HEK293 (cell line): ENCODE measurements at regions not wholly inside any gene's neighbourhood (a gene's known extent, or its start where the extent isn't known, plus 50 kb on each side); places are given as distances from the start of the nearest gene placed in this dataset.

ENCODE experiments used
- EGR2 ChIP-seq: fragments of 450-650 bp; formaldehyde crosslinking; IDR thresholded peaks from 2 replicates; pipeline ENCODE4 v1.5.1; 2016; ENCODE audit warnings: low read depth, missing biosample characterization, missing genetic modification characterization
- KLF1 ChIP-seq: fragments of 450-650 bp; formaldehyde crosslinking; IDR thresholded peaks from 2 replicates; pipeline ENCODE4 v1.5.1; 2016; ENCODE audit warnings: missing biosample characterization, missing genetic modification characterization
- REPIN1 ChIP-seq: fragments of 450-650 bp; formaldehyde crosslinking; IDR thresholded peaks from 2 replicates; pipeline ENCODE4 v1.5.1; 2017; ENCODE audit warnings: missing biosample characterization, missing genetic modification characterization, low read depth
- ZFP37 ChIP-seq: fragments of 450-650 bp; formaldehyde crosslinking; IDR thresholded peaks from 2 replicates; pipeline ENCODE4 v1.5.1; 2016; ENCODE audit warnings: missing biosample characterization, missing genetic modification characterization
- ZNF132 ChIP-seq: fragments of 450-650 bp; formaldehyde crosslinking; IDR thresholded peaks from 2 replicates; pipeline ENCODE4 v1.5.1; 2017; ENCODE audit warnings: missing biosample characterization, missing genetic modification characterization, borderline replicate concordance
- ZNF19 ChIP-seq: fragments of 450-650 bp; formaldehyde crosslinking; IDR thresholded peaks from 2 replicates; pipeline ENCODE4; 2016; ENCODE audit warnings: missing biosample characterization, missing genetic modification characterization, low read depth
- ZNF426 ChIP-seq: fragments of 450-650 bp; formaldehyde crosslinking; IDR thresholded peaks from 2 replicates; pipeline ENCODE4 v1.5.1; 2017; ENCODE audit warnings: missing biosample characterization, missing genetic modification characterization, mild to moderate bottlenecking, inconsistent platforms, moderate library complexity
- ZNF530 ChIP-seq: fragments of 450-650 bp; formaldehyde crosslinking; IDR thresholded peaks from 2 replicates; pipeline ENCODE4 v1.5.1; 2016; ENCODE audit warnings: low read depth, missing biosample characterization, missing genetic modification characterization
- ZNF558 ChIP-seq: fragments of 450-650 bp; formaldehyde crosslinking; IDR thresholded peaks from 2 replicates; pipeline ENCODE4 v1.5.1; 2016; ENCODE audit warnings: missing biosample characterization, missing genetic modification characterization
- ZNF561 ChIP-seq: fragments of 450-650 bp; IDR thresholded peaks from 2 replicates; pipeline ENCODE4 v1.5.1; 2018; ENCODE audit warnings: missing biosample characterization, missing genetic modification characterization, borderline replicate concordance
- ZNF626 ChIP-seq: fragments of 450-650 bp; sonication (Bioruptor Pico); formaldehyde crosslinking; IDR thresholded peaks from 2 replicates; pipeline ENCODE4 v1.5.1; 2018; ENCODE audit warnings: missing biosample characterization, missing genetic modification characterization, inconsistent platforms
- ZNF785 ChIP-seq: fragments of 450-650 bp; formaldehyde crosslinking; IDR thresholded peaks from 2 replicates; pipeline ENCODE4 v1.5.1; 2016; ENCODE audit warnings: missing biosample characterization, missing genetic modification characterization
- ZNF837 ChIP-seq: fragments of 450-650 bp; formaldehyde crosslinking; IDR thresholded peaks from 2 replicates; pipeline ENCODE4 v1.5.1; 2016; ENCODE audit warnings: missing biosample characterization, missing genetic modification characterization
- ZNF843 ChIP-seq: fragments of 450-650 bp; formaldehyde crosslinking; IDR thresholded peaks from 2 replicates; pipeline ENCODE4 v1.5.1; 2016; ENCODE audit warnings: missing biosample characterization, missing genetic modification characterization
- ZSCAN23 ChIP-seq: fragments of 450-650 bp; formaldehyde crosslinking; IDR thresholded peaks from 2 replicates; pipeline ENCODE4 v1.5.1; 2016; ENCODE audit warnings: missing biosample characterization, missing genetic modification characterization
- TF ChIP-seq, protein P1 (sequence below): fragments of 450-650 bp; formaldehyde crosslinking; IDR thresholded peaks from 2 replicates; pipeline ENCODE4 v1.5.1; 2016; ENCODE audit warnings: missing biosample characterization, missing genetic modification characterization
- TF ChIP-seq, protein P2 (sequence below): fragments of 450-650 bp; formaldehyde crosslinking; IDR thresholded peaks from 2 replicates; pipeline ENCODE4 v1.5.1; 2016; ENCODE audit warnings: missing biosample characterization, missing genetic modification characterization, borderline replicate concordance
- TF ChIP-seq, protein P3 (sequence below): fragments of 450-650 bp; formaldehyde crosslinking; IDR thresholded peaks from 2 replicates; pipeline ENCODE4 v1.5.1; 2016; ENCODE audit warnings: missing biosample characterization, missing genetic modification characterization
- TF ChIP-seq, protein P4 (sequence below): fragments of 450-650 bp; formaldehyde crosslinking; IDR thresholded peaks from 2 replicates; pipeline ENCODE4 v1.5.1; 2016; ENCODE audit warnings: missing biosample characterization, missing genetic modification characterization
- TF ChIP-seq, protein P5 (sequence below): fragments of 450-650 bp; formaldehyde crosslinking; IDR thresholded peaks from 2 replicates; pipeline ENCODE4 v1.5.0; 2017; ENCODE audit warnings: missing biosample characterization, missing genetic modification characterization, borderline replicate concordance
- TF ChIP-seq, protein P6 (sequence below): fragments of 450-650 bp; formaldehyde crosslinking; IDR thresholded peaks from 2 replicates; pipeline ENCODE4 v1.5.1; 2017; ENCODE audit warnings: missing biosample characterization, mild to moderate bottlenecking, missing genetic modification characterization, moderate library complexity
- TF ChIP-seq, protein P7 (sequence below): fragments of 450-650 bp; formaldehyde crosslinking; IDR thresholded peaks from 2 replicates; pipeline ENCODE4 v1.5.1; 2016; ENCODE audit warnings: missing biosample characterization, missing genetic modification characterization

DNA sequence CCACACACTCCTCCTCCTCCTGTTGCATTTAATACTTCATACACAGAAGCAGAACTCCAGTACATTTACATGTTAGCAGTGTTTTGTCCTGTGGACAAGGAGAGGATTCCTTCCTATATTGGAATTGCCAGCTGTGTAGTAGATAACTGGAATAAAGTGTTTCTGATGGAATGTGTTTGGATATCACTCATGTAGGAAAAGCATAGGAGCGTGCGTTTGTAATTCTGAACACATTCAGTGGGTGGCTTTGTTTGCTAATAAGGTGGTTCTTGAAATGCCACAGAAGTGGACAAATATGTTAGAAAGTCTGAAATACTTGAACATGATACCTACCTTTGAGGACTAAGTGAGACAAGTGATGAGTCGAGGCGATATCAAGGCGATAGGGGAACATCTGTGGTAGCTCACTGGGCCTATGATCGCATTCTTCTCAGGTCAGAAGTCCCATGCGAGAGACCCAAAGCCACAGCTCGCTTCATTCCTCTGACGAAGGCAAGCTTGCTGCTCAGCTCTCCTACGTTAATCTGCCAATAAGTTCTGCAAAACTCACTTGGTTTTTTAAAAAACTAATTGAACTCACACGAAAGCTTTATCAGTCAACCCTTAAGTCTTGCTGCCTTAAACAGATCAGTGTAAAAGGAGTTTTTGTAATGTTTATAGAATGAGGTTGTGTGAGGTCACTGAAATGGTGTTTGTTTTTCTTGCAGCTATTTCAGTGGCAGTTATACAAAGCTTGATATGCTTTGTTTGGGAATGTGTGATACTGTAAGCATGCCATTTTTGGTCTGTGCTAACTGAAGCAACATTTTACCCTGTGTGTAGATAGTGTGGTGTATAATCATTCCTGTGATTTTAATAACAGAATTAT is 159.9 kb downstream of the SOX4 start (continued):
- TF ChIP-seq ZNF19 (tag by site-specific recombination), result no peak
- TF ChIP-seq ZNF837, result no peak
- TF ChIP-seq, protein P1, sequence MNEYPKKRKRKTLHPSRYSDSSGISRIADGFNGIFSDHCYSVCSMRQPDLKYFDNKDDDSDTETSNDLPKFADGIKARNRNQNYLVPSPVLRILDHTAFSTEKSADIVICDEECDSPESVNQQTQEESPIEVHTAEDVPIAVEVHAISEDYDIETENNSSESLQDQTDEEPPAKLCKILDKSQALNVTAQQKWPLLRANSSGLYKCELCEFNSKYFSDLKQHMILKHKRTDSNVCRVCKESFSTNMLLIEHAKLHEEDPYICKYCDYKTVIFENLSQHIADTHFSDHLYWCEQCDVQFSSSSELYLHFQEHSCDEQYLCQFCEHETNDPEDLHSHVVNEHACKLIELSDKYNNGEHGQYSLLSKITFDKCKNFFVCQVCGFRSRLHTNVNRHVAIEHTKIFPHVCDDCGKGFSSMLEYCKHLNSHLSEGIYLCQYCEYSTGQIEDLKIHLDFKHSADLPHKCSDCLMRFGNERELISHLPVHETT (tag by site-specific recombination), result no peak
- no peak for TF ChIP-seq REPIN1 (tag by site-specific recombination)
- no peak for TF ChIP-seq EGR2 (tag by site-specific recombination)
- no peak for TF ChIP-seq KLF1 (tag by site-specific recombination)
- peak; percentile 63; the same call in 1 of the 2 replicates for TF ChIP-seq ZSCAN23 (tag by site-specific recombination)
- TF ChIP-seq ZNF561, result 0 out of 2 replicates have a peak, but pooled peaks have one; percentile 55
- TF ChIP-seq, protein P2, sequence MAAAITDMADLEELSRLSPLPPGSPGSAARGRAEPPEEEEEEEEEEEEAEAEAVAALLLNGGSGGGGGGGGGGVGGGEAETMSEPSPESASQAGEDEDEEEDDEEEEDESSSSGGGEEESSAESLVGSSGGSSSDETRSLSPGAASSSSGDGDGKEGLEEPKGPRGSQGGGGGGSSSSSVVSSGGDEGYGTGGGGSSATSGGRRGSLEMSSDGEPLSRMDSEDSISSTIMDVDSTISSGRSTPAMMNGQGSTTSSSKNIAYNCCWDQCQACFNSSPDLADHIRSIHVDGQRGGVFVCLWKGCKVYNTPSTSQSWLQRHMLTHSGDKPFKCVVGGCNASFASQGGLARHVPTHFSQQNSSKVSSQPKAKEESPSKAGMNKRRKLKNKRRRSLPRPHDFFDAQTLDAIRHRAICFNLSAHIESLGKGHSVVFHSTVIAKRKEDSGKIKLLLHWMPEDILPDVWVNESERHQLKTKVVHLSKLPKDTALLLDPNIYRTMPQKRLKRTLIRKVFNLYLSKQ (tag by site-specific recombination), result no peak
- no peak for TF ChIP-seq ZNF530 (tag by site-specific recombination)
- TF ChIP-seq, protein P3, sequence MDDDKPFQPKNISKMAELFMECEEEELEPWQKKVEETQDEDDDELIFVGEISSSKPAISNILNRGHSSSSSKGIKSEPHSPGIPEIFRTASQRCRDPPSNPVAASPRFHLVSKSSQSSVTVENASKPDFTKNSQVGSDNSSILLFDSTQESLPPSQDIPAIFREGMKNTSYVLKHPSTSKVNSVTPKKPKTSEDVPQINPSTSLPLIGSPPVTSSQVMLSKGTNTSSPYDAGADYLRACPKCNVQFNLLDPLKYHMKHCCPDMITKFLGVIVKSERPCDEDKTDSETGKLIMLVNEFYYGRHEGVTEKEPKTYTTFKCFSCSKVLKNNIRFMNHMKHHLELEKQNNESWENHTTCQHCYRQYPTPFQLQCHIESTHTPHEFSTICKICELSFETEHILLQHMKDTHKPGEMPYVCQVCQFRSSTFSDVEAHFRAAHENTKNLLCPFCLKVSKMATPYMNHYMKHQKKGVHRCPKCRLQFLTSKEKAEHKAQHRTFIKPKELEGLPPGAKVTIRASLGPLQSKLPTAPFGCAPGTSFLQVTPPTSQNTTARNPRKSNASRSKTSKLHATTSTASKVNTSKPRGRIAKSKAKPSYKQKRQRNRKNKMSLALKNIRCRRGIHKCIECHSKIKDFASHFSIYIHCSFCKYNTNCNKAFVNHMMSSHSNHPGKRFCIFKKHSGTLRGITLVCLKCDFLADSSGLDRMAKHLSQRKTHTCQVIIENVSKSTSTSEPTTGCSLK (tag by site-specific recombination), result no peak
- no peak for TF ChIP-seq ZNF426 (tag by site-specific recombination)
- TF ChIP-seq ZNF626, result no peak
- TF ChIP-seq, protein P4, sequence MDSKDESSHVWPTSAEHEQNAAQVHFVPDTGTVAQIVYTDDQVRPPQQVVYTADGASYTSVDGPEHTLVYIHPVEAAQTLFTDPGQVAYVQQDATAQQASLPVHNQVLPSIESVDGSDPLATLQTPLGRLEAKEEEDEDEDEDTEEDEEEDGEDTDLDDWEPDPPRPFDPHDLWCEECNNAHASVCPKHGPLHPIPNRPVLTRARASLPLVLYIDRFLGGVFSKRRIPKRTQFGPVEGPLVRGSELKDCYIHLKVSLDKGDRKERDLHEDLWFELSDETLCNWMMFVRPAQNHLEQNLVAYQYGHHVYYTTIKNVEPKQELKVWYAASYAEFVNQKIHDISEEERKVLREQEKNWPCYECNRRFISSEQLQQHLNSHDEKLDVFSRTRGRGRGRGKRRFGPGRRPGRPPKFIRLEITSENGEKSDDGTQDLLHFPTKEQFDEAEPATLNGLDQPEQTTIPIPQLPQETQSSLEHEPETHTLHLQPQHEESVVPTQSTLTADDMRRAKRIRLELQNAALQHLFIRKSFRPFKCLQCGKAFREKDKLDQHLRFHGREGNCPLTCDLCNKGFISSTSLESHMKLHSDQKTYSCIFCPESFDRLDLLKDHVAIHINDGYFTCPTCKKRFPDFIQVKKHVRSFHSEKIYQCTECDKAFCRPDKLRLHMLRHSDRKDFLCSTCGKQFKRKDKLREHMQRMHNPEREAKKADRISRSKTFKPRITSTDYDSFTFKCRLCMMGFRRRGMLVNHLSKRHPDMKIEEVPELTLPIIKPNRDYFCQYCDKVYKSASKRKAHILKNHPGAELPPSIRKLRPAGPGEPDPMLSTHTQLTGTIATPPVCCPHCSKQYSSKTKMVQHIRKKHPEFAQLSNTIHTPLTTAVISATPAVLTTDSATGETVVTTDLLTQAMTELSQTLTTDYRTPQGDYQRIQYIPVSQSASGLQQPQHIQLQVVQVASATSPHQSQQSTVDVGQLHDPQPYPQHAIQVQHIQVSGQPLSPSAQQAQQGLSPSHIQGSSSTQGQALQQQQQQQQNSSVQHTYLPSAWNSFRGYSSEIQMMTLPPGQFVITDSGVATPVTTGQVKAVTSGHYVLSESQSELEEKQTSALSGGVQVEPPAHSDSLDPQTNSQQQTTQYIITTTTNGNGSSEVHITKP (tag by site-specific recombination), result no peak; the same call in 1 of the 2 replicates
- TF ChIP-seq ZNF843 (tag by site-specific recombination), result peak; percentile 82; the same call in 1 of the 2 replicates
- TF ChIP-seq ZNF558 (tag by site-specific recombination), result no peak
- TF ChIP-seq ZNF132 (tag by site-specific recombination), result no peak
- TF ChIP-seq, protein P5, sequence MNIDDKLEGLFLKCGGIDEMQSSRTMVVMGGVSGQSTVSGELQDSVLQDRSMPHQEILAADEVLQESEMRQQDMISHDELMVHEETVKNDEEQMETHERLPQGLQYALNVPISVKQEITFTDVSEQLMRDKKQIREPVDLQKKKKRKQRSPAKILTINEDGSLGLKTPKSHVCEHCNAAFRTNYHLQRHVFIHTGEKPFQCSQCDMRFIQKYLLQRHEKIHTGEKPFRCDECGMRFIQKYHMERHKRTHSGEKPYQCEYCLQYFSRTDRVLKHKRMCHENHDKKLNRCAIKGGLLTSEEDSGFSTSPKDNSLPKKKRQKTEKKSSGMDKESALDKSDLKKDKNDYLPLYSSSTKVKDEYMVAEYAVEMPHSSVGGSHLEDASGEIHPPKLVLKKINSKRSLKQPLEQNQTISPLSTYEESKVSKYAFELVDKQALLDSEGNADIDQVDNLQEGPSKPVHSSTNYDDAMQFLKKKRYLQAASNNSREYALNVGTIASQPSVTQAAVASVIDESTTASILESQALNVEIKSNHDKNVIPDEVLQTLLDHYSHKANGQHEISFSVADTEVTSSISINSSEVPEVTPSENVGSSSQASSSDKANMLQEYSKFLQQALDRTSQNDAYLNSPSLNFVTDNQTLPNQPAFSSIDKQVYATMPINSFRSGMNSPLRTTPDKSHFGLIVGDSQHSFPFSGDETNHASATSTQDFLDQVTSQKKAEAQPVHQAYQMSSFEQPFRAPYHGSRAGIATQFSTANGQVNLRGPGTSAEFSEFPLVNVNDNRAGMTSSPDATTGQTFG (tag by site-specific recombination), result no peak
- TF ChIP-seq, protein P6, sequence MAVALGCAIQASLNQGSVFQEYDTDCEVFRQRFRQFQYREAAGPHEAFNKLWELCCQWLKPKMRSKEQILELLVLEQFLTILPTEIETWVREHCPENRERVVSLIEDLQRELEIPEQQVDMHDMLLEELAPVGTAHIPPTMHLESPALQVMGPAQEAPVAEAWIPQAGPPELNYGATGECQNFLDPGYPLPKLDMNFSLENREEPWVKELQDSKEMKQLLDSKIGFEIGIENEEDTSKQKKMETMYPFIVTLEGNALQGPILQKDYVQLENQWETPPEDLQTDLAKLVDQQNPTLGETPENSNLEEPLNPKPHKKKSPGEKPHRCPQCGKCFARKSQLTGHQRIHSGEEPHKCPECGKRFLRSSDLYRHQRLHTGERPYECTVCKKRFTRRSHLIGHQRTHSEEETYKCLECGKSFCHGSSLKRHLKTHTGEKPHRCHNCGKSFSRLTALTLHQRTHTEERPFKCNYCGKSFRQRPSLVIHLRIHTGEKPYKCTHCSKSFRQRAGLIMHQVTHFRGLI (tag by site-specific recombination), result no peak; the same call in 1 of the 2 replicates
- TF ChIP-seq, protein P7, sequence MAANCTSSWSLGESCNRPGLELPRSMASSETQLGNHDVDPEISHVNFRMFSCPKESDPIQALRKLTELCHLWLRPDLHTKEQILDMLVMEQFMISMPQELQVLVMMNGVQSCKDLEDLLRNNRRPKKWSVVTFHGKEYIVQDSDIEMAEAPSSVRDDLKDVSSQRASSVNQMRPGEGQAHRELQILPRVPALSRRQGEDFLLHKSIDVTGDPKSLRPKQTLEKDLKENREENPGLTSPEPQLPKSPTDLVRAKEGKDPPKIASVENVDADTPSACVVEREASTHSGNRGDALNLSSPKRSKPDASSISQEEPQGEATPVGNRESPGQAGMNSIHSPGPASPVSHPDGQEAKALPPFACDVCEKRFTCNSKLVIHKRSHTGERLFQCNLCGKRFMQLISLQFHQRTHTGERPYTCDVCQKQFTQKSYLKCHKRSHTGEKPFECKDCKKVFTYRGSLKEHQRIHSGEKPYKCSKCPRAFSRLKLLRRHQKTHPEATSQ, result no peak
- no peak for TF ChIP-seq ZFP37
- no peak for TF ChIP-seq ZNF785
